ENCODE measurements at regions not wholly inside any gene's neighbourhood (a gene's known extent, or its start where the extent isn't known, plus 50 kb on each side); places are given as distances from the start of the nearest gene placed in this dataset.

DNA sequence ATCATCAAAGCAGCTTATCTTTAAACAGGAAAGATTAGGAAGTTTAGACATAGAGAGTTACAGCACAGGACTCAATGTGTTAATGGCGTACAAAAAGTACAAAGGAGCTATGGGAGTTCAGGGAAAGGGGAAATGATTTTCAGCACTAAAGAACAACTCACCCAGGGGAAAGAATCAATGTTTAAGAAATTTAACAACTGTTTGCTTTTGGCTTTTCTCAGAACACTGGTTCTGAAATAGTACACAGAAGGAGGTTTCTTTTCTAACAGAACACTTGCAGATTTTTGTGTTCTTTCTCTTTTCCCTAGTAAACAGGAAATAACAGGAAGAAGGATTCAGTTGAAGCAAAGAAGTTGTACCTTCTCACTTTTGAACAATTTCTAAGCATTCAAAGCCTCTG lies 71.3 kb upstream of the GHR start:
- Histone ChIP-seq H3K27ac (ENCODE audit: low read depth, low read length) (no peak overlapping the region), H3K9ac (ENCODE audit: low read length) (no peak overlapping the region), H3K79me2 (ENCODE audit: insufficient read depth, low read length) (no peaks in the 10 kb centered on the region), H3K4me2 (ENCODE audit: low read depth, low read length, poor library complexity, severe bottlenecking) (no peak overlapping the region), H3K9me2 (replicated peaks; ENCODE audit: insufficient read depth, low read length) (no peaks in the 10 kb centered on the region), H3F3A (ENCODE audit: insufficient read depth) (no peaks in the 10 kb centered on the region), H3K36me3 (ENCODE audit: low read length) (no peaks in the 10 kb centered on the region), H3K9me3 (ENCODE audit: insufficient read depth, low read length) (no peaks in the 10 kb centered on the region), H3K4me3 (ENCODE audit: insufficient read depth, low read length, poor library complexity, severe bottlenecking) (no peak overlapping the region), H4K20me1 (ENCODE audit: low read depth, low read length) (no peaks in the 10 kb centered on the region), H3K27me3 (ENCODE audit: low read length) (no peaks in the 10 kb centered on the region), H2AFZ (ENCODE audit: low read depth, low read length, severe bottlenecking) (no peak overlapping the region)
- no peak for TF ChIP-seq EZH2phosphoT487 (conservative IDR thresholded peaks at IDR 0.05; ENCODE audit: low read length)
- TF ChIP-seq, protein P1, sequence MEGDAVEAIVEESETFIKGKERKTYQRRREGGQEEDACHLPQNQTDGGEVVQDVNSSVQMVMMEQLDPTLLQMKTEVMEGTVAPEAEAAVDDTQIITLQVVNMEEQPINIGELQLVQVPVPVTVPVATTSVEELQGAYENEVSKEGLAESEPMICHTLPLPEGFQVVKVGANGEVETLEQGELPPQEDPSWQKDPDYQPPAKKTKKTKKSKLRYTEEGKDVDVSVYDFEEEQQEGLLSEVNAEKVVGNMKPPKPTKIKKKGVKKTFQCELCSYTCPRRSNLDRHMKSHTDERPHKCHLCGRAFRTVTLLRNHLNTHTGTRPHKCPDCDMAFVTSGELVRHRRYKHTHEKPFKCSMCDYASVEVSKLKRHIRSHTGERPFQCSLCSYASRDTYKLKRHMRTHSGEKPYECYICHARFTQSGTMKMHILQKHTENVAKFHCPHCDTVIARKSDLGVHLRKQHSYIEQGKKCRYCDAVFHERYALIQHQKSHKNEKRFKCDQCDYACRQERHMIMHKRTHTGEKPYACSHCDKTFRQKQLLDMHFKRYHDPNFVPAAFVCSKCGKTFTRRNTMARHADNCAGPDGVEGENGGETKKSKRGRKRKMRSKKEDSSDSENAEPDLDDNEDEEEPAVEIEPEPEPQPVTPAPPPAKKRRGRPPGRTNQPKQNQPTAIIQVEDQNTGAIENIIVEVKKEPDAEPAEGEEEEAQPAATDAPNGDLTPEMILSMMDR (IDR thresholded peaks at IDR 0.05; ENCODE audit: insufficient read depth, low read length, poor library complexity, severe bottlenecking) = no peak

DNA sequence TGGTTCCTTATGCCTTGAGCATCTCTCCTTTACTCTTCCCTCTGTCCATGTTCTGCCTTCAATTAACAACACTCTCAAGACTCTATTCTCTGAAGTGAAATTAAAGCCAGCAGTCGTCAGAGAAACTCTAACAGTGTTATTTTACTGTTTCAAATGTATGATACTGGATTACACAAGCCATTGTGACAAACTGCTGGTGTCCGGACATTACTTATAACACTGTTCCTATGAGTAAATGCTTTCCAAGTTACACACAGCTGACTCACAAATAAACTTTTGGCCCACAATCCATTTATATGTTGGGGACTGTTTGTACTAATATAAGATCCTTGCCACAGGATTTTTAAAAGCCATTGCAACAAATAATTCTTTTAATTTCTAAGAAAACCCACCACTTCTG lies 63.2 kb upstream of the GHR start:
- H3K9ac ChIP-seq (ENCODE audit: low read length) = no peak overlapping the region

DNA sequence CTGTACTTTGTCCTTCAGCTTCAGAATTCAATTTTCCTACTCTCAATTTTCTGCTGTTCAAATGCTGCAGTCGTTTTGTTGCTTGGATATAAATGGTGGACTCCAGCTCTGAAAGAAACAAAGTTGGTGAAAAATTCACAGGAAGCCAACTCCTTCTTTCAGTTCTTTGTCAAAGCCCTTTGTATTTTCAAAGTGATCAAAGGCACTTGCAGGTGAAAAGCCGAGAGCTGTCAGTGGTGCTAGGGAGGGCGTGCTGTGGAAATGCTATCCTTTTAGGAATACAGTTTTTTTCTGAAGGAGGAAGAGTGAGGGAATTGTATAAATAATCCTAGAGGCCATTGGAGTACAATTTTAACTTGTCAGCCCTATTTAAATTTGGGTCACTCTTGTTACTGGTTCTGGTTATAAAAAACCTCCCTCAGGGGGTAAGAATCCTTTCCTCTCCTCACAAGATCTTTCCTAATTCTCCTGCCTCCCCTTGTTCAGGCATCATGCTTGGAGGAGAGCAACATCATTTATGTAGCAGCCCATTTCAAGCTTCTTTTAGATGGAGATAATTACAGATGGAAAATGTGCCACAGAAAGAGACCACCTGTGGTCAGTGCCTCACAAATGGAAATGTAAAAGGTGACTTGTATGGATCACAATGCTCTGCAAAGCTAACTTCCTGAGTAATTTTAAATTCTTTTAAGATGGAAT lies 62.5 kb upstream of the GHR start:
- Histone ChIP-seq H4K20me1 (ENCODE audit: low read depth, low read length) (no peaks in the 10 kb centered on the region), H2AFZ (ENCODE audit: low read depth, low read length, severe bottlenecking) (no peak overlapping the region), H3K9ac (ENCODE audit: low read length) (no peak overlapping the region)

More for the DNA sequence above, 63.2 kb upstream of the GHR start:
- no peak overlapping the region for H3K27ac ChIP-seq (ENCODE audit: low read depth, low read length)
- H3K27me3 ChIP-seq (ENCODE audit: low read length) = no peaks in the 10 kb centered on the region
- no peak overlapping the region for H3K4me3 ChIP-seq (ENCODE audit: insufficient read depth, low read length, poor library complexity, severe bottlenecking)
- no peaks in the 10 kb centered on the region for H3K79me2 ChIP-seq (ENCODE audit: insufficient read depth, low read length)
- no peaks in the 10 kb centered on the region for H3K9me3 ChIP-seq (ENCODE audit: insufficient read depth, low read length)
- no peaks in the 10 kb centered on the region for H3F3A ChIP-seq (ENCODE audit: insufficient read depth)
- H3K36me3 ChIP-seq (ENCODE audit: low read length) = no peaks in the 10 kb centered on the region
- H3K9me2 ChIP-seq (replicated peaks; ENCODE audit: insufficient read depth, low read length) = no peaks in the 10 kb centered on the region
- H3K4me2 ChIP-seq (ENCODE audit: low read depth, low read length, poor library complexity, severe bottlenecking) = no peak overlapping the region
- no peak for TF ChIP-seq EZH2phosphoT487 (conservative IDR thresholded peaks at IDR 0.05; ENCODE audit: low read length)
- TF ChIP-seq, protein P1 (IDR thresholded peaks at IDR 0.05; ENCODE audit: insufficient read depth, low read length, poor library complexity, severe bottlenecking) = no peak
- no peak overlapping the region for H2AFZ ChIP-seq (ENCODE audit: low read depth, low read length, severe bottlenecking)
- no peaks in the 10 kb centered on the region for H4K20me1 ChIP-seq (ENCODE audit: low read depth, low read length)

More for the DNA sequence above, 62.5 kb upstream of the GHR start:
- Histone ChIP-seq H3K4me2 (ENCODE audit: low read depth, low read length, poor library complexity, severe bottlenecking) (no peak overlapping the region), H3K9me3 (ENCODE audit: insufficient read depth, low read length) (no peaks in the 10 kb centered on the region), H3K36me3 (ENCODE audit: low read length) (no peaks in the 10 kb centered on the region), H3K27ac (ENCODE audit: low read depth, low read length) (no peak overlapping the region), H3K79me2 (ENCODE audit: insufficient read depth, low read length) (no peaks in the 10 kb centered on the region), H3K27me3 (ENCODE audit: low read length) (no peaks in the 10 kb centered on the region), H3K9me2 (replicated peaks; ENCODE audit: insufficient read depth, low read length) (no peaks in the 10 kb centered on the region), H3K4me3 (ENCODE audit: insufficient read depth, low read length, poor library complexity, severe bottlenecking) (no peak overlapping the region), H3F3A (ENCODE audit: insufficient read depth) (no peaks in the 10 kb centered on the region)
- no peak for TF ChIP-seq EZH2phosphoT487 (conservative IDR thresholded peaks at IDR 0.05; ENCODE audit: low read length)
- TF ChIP-seq, protein P1 (IDR thresholded peaks at IDR 0.05; ENCODE audit: insufficient read depth, low read length, poor library complexity, severe bottlenecking) = no peak
